Stomach (tissue), 8 donors: ENCODE measurements at regions not wholly inside any gene's neighbourhood (a gene's known extent, or its start where the extent isn't known, plus 50 kb on each side); places are given as distances from the start of the nearest gene placed in this dataset.

Source experiments
- DNase-seq, 2 donors: peaks; one replicate each; pipeline versions ENCODE4 v3.0.0 to v3.0.0-alpha.2; 2013 to 2019
- H3K27ac ChIP-seq, 5 donors: fragments of 200-600 bp in 4 of 5; sonication (generic) in 4 of 5; one replicate each; pipeline ENCODE4 v1.5.1; 2013 to 2019; ENCODE audit warnings: mild to moderate bottlenecking in 1 of 5, moderate library complexity in 1 of 5
- H3K27me3 ChIP-seq, 3 donors: fragments of 200-600 bp; sonication (generic); one replicate each; pipeline ENCODE4 v1.5.1; 2017 to 2019; ENCODE audit warnings: mixed run types in 1 of 3
- H3K36me3 ChIP-seq, 4 donors: fragments of 200-600 bp; sonication (generic); 1 replicate in 3 of 4; 2 replicates in 1 of 4; pipeline ENCODE4 v1.5.1; 2016 to 2019
- H3K4me1 ChIP-seq, 4 donors: fragments of 200-600 bp; sonication (generic); one replicate each; pipeline ENCODE4 v1.5.1; 2016 to 2019
- H3K4me3 ChIP-seq, 4 donors: fragments of 200-600 bp; sonication (generic) in 3 of 4; one replicate each; pipeline ENCODE4 v1.5.1; 2016 to 2019; ENCODE audit warnings: mild to moderate bottlenecking in 1 of 4
- H3K9me3 ChIP-seq, 4 donors: fragments of 200-600 bp; sonication (generic); one replicate each; pipeline ENCODE4 v1.5.1; 2016 to 2019
- EP300 ChIP-seq: sonication (generic); formaldehyde crosslinking; IDR thresholded peaks from one replicate; pipeline ENCODE4 v1.6.1; 2017; ENCODE audit warnings: antibody characterized with exemption
- POLR2A ChIP-seq, 4 donors: fragments of 450-650 bp; IDR thresholded peaks; one replicate each; pipeline ENCODE4 v1.6.1; 2016; ENCODE audit warnings: antibody characterized with exemption in 4 of 4, control low read depth in 2 of 4, mild to moderate bottlenecking in 1 of 4, moderate library complexity in 1 of 4
- POLR2AphosphoS5 ChIP-seq, 3 donors: sonication (generic); formaldehyde crosslinking; IDR thresholded peaks; one replicate each; pipeline ENCODE4 v1.6.1; 2016; ENCODE audit warnings: antibody characterized with exemption in 3 of 3
- WGBS, 5 donors: extraction: QIAGEN DNeasy Blood & Tissue Kit in 3 of 5; methylation state at CpG; one replicate each; pipeline versions ENCODE4 v1.1.5 to v1.1.7; 2013 to 2018; 5-methylcytosine and 5-hydroxymethylcytosine counted together
- intact Hi-C: fragments of 100-400 bp; cut with DNase I; formaldehyde crosslinking; loops from one replicate; pipeline ENCODE4 v1.15.1; 2023; ENCODE audit warnings: low total_unique reads
- TF ChIP-seq, protein P1 (sequence below), 7 experiments: fragments of 450-650 bp in 4 of 7; fragments of 200-600 bp in 3 of 7; sonication (generic) in 3 of 7; IDR thresholded peaks; one replicate each; pipeline ENCODE4 v1.5.1; 2016 to 2019; ENCODE audit warnings: antibody characterized with exemption in 7 of 7, control low read depth in 2 of 7, mild to moderate bottlenecking in 1 of 7
- donor health status: healthy with polysubstance abuse.
- donor health status: Bipolar disorder and iron deficiency.
- donor health status: healthy.

DNA sequence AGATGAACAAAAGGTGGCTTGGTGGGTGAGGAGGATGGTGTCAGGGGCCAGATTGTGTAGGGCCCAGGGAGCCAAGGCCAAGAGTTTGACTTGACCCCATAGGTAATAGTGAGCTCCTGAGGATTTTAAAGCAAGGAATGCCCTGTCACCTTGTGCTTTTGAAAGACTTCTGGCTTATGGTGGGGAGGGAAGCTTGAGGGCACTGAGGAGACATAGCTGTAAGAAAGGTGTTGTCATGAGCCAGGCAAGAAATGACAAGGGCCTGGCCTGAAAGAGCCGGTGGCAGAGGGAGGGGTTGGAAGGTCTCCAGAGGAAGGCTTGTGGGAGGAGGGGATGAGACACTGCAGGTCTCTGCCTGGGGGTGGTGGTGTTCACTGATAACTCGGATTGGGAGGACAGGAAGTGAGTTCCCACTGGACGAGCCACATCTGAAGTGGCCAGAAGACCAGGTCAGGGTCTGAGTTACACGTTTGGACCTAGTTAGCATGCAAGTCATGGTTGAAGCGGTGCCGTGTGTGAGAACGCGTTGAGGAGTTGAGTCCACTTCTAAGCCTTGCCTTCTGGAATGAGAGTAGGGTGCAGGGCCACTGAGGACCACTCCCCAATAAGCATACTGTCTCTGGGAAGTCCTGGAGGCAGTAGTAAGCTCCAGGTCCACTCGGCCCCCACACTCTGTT lies 64.3 kb downstream of the TET3 start:
- intact Hi-C loops: no loop called here
- Histone ChIP-seq H3K9me3 (no peaks in the 10 kb centered on the region), H3K4me3 (no peak overlapping the region), H3K27ac (no peak overlapping the region), H3K4me1 (peaks cover 0 to 21% (median 4%) of the 10 kb centered on the region in 4 donors), H3K27me3 (no peaks in the 10 kb centered on the region), H3K36me3 (peaks cover 16 to 39% (median 37%) of the 10 kb centered on the region in 4 donors)
- no peak for DNase-seq
- 83 to 85% (median 84%) methylated on average over 9 of the region's 9 CpGs for WGBS, 5 donors
- TF ChIP-seq, protein P1, sequence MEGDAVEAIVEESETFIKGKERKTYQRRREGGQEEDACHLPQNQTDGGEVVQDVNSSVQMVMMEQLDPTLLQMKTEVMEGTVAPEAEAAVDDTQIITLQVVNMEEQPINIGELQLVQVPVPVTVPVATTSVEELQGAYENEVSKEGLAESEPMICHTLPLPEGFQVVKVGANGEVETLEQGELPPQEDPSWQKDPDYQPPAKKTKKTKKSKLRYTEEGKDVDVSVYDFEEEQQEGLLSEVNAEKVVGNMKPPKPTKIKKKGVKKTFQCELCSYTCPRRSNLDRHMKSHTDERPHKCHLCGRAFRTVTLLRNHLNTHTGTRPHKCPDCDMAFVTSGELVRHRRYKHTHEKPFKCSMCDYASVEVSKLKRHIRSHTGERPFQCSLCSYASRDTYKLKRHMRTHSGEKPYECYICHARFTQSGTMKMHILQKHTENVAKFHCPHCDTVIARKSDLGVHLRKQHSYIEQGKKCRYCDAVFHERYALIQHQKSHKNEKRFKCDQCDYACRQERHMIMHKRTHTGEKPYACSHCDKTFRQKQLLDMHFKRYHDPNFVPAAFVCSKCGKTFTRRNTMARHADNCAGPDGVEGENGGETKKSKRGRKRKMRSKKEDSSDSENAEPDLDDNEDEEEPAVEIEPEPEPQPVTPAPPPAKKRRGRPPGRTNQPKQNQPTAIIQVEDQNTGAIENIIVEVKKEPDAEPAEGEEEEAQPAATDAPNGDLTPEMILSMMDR (IDR thresholded peaks at IDR 0.05): no peak
- no peak for TF ChIP-seq POLR2AphosphoS5 (IDR thresholded peaks at IDR 0.05)
- no peak for TF ChIP-seq POLR2A (IDR thresholded peaks at IDR 0.05)
- no peak for TF ChIP-seq EP300

GRCh38 chr2:74050151-74050550 lies 65.4 kb downstream of the TET3 start:
- 73 to 85% (median 75%) methylated on average over 5 of the region's 5 CpGs for WGBS, 5 donors

GRCh38 chr2:74051504-74051903 lies 66.8 kb downstream of the TET3 start:
- peaks cover 16 to 40% (median 33%) of the 10 kb centered on the region in 4 donors for H3K36me3 ChIP-seq
- no peak overlapping the region for H3K4me3 ChIP-seq
- peaks cover 0 to 20% (median 1%) of the 10 kb centered on the region in 4 donors for H3K4me1 ChIP-seq
- intact Hi-C loops: no loop called here
- H3K9me3 ChIP-seq: no peaks in the 10 kb centered on the region
- no peak for TF ChIP-seq POLR2AphosphoS5 (IDR thresholded peaks at IDR 0.05)
- TF ChIP-seq, protein P1 (IDR thresholded peaks at IDR 0.05): no peak
- no peak for TF ChIP-seq EP300
- no peak for TF ChIP-seq POLR2A (IDR thresholded peaks at IDR 0.05)
- no peak overlapping the region for H3K27ac ChIP-seq
- whole genome bisulfite sequencing, 5 donors: 44 to 55% (median 47%) methylated on average over 1 of the region's 1 CpG
- no peak for DNase-seq
- no peaks in the 10 kb centered on the region for H3K27me3 ChIP-seq

More at GRCh38 chr2:74050151-74050550, 65.4 kb downstream of the TET3 start:
- no peak for DNase-seq
- no peak overlapping the region for H3K4me3 ChIP-seq
- peaks cover 16 to 46% (median 37%) of the 10 kb centered on the region in 4 donors for H3K36me3 ChIP-seq
- TF ChIP-seq, protein P1 (IDR thresholded peaks at IDR 0.05): no peak
- no peak for TF ChIP-seq POLR2A (IDR thresholded peaks at IDR 0.05)
- TF ChIP-seq POLR2AphosphoS5 (IDR thresholded peaks at IDR 0.05): no peak
- no peak for TF ChIP-seq EP300
- H3K4me1 ChIP-seq: peaks cover 0 to 20% (median 1%) of the 10 kb centered on the region in 4 donors
- intact Hi-C loops: no loop called here
- no peaks in the 10 kb centered on the region for H3K27me3 ChIP-seq
- no peaks in the 10 kb centered on the region for H3K9me3 ChIP-seq
- no peak overlapping the region for H3K27ac ChIP-seq

DNA sequence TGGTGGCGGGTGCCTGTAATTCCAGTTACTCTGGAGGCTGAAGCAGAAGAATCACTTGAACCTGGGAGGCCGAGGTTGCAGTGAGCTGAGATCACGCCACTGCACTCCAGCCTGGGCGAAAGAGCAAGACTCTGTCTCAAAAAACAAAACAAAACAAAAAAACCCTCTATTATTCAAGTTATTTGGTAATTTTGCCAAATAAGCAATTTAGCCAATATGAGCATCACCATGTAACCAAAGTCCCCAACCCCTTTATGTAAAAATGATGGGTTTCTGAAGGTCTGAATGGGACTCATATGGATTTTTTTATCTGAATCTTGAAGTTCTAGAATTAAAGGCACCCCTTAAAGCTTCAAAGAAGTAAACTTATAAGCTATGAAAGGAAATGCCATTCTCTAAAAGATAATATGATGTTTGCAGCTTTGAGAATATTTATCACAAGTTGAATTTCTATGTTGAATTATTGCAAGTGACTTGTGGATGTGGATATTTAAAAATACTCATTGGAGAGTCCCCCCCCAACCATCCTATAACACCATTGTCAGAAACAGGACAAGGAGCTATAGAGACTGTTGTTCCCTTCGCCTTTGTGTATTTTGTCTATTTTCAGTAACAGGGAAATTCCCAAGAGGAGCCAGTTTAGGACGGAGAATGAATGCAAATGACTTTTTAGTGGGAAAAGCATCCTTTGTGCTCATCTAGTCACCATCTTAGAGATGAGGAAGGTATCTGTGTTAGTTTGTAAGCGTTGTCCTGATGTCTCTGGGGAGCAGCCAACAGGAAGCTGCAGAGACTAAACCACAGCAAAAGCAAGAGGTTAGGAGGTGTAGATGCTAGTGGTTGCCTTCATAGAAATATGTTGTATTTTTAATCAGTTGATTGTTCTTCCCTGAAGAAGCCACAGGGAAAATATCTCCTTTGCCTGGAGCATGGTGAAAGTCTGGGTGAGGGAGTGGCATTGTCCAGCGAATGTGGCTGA lies 68.3 kb downstream of the TET3 start:
- 84 to 87% (median 86%) methylated on average over 8 of the region's 8 CpGs for whole genome bisulfite sequencing, 5 donors
- Histone ChIP-seq H3K4me1 (peaks cover 0 to 14% (median 1%) of the 10 kb centered on the region in 4 donors), H3K4me3 (no peak overlapping the region), H3K27ac (no peak overlapping the region), H3K36me3 (peaks cover 6 to 24% (median 19%) of the 10 kb centered on the region in 4 donors), H3K9me3 (no peaks in the 10 kb centered on the region), H3K27me3 (no peaks in the 10 kb centered on the region)
- DNase-seq: no peak
- no peak for TF ChIP-seq POLR2A (IDR thresholded peaks at IDR 0.05)
- TF ChIP-seq POLR2AphosphoS5 (IDR thresholded peaks at IDR 0.05): no peak
- TF ChIP-seq EP300: no peak
- TF ChIP-seq, protein P1 (IDR thresholded peaks at IDR 0.05): no peak
- intact Hi-C loops: no loop called here
